ENCODE measurements at regions not wholly inside any gene's neighbourhood (a gene's known extent, or its start where the extent isn't known, plus 50 kb on each side); places are given as distances from the start of the nearest gene placed in this dataset.

DNA sequence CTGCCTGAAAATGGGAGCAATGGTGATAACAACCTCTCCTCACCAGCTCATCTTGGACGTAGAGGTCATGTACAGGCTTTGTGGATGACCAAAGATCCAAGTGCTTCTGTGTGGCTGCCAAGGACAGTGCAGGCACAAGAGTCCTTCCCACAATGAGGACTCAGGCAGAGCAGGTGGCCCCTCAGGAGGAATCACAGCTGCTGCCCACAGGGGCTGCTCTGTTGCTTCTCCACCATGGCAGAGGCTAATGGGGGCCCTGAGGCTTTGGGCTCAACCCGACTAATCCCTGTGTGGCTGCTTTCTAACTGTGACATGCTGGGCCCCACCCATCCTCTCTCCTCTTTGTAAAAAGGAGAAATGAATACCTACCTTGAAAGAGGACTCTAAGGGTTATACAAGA, 58.1 kb upstream of the MRPS22 start:
- no peak for TF ChIP-seq CBX5 (IDR thresholded peaks at IDR 0.05; ENCODE audit: borderline replicate concordance, low read depth)
- no peak for TF ChIP-seq CEBPB (tag; IDR thresholded peaks at IDR 0.05)
- no peak for TF ChIP-seq CHD1 (IDR thresholded peaks at IDR 0.05; ENCODE audit: low read length)
- no peak for TF ChIP-seq POLR2AphosphoS2 (IDR thresholded peaks at IDR 0.05; ENCODE audit: low read length)
- no peak for TF ChIP-seq ZFP1 (CRISPR knock-in tag; IDR thresholded peaks at IDR 0.05)
- TF ChIP-seq CCAR2 (IDR thresholded peaks at IDR 0.05; ENCODE audit: low read depth, low read length), result no peak
- TF ChIP-seq, protein P1, sequence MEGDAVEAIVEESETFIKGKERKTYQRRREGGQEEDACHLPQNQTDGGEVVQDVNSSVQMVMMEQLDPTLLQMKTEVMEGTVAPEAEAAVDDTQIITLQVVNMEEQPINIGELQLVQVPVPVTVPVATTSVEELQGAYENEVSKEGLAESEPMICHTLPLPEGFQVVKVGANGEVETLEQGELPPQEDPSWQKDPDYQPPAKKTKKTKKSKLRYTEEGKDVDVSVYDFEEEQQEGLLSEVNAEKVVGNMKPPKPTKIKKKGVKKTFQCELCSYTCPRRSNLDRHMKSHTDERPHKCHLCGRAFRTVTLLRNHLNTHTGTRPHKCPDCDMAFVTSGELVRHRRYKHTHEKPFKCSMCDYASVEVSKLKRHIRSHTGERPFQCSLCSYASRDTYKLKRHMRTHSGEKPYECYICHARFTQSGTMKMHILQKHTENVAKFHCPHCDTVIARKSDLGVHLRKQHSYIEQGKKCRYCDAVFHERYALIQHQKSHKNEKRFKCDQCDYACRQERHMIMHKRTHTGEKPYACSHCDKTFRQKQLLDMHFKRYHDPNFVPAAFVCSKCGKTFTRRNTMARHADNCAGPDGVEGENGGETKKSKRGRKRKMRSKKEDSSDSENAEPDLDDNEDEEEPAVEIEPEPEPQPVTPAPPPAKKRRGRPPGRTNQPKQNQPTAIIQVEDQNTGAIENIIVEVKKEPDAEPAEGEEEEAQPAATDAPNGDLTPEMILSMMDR (IDR thresholded peaks at IDR 0.05 in 2 of 3, conservative IDR thresholded peaks at IDR 0.05 in 1 of 3; ENCODE audit: insufficient read depth in 2 of 3, low read depth in 1 of 3, low read length in 3 of 3), result no peak
- TF ChIP-seq ARID1B (IDR thresholded peaks at IDR 0.05), result no peak
- no peak for TF ChIP-seq POLR2A (conservative IDR thresholded peaks at IDR 0.05)
- no peak for TF ChIP-seq SP1 (CRISPR knock-in tag; IDR thresholded peaks at IDR 0.05)
- TF ChIP-seq, protein P2, sequence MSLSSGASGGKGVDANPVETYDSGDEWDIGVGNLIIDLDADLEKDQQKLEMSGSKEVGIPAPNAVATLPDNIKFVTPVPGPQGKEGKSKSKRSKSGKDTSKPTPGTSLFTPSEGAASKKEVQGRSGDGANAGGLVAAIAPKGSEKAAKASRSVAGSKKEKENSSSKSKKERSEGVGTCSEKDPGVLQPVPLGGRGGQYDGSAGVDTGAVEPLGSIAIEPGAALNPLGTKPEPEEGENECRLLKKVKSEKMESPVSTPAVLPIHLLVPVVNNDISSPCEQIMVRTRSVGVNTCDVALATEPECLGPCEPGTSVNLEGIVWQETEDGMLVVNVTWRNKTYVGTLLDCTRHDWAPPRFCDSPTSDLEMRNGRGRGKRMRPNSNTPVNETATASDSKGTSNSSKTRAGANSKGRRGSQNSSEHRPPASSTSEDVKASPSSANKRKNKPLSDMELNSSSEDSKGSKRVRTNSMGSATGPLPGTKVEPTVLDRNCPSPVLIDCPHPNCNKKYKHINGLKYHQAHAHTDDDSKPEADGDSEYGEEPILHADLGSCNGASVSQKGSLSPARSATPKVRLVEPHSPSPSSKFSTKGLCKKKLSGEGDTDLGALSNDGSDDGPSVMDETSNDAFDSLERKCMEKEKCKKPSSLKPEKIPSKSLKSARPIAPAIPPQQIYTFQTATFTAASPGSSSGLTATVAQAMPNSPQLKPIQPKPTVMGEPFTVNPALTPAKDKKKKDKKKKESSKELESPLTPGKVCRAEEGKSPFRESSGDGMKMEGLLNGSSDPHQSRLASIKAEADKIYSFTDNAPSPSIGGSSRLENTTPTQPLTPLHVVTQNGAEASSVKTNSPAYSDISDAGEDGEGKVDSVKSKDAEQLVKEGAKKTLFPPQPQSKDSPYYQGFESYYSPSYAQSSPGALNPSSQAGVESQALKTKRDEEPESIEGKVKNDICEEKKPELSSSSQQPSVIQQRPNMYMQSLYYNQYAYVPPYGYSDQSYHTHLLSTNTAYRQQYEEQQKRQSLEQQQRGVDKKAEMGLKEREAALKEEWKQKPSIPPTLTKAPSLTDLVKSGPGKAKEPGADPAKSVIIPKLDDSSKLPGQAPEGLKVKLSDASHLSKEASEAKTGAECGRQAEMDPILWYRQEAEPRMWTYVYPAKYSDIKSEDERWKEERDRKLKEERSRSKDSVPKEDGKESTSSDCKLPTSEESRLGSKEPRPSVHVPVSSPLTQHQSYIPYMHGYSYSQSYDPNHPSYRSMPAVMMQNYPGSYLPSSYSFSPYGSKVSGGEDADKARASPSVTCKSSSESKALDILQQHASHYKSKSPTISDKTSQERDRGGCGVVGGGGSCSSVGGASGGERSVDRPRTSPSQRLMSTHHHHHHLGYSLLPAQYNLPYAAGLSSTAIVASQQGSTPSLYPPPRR (CRISPR knock-in tag; IDR thresholded peaks at IDR 0.05; ENCODE audit: borderline replicate concordance), result no peak
